ENCODE measurements at regions not wholly inside any gene's neighbourhood (a gene's known extent, or its start where the extent isn't known, plus 50 kb on each side); places are given as distances from the start of the nearest gene placed in this dataset.

- Histone ChIP-seq H3K9me3 (ENCODE audit: control insufficient read depth in 4 of 4, low read length in 3 of 4) (peaks cover 0 to 2% (median 0%) of the 10 kb centered on the region in 4 donors), H3K4me3 (ENCODE audit: low read depth in 1 of 3, low read length in 3 of 3) (no peak overlapping the region), H3K9ac (ENCODE audit: low read depth in 1 of 2, low read length in 2 of 2) (no peak overlapping the region), H3K36me3 (ENCODE audit: control insufficient read depth in 4 of 4, insufficient read depth in 3 of 4, low read depth in 1 of 4, low read length in 3 of 4) (no peaks in the 10 kb centered on the region), H3K27ac (ENCODE audit: low read depth in 1 of 2, low read length in 2 of 2) (no peak overlapping the region), H3K4me1 (ENCODE audit: control insufficient read depth in 4 of 4, insufficient read depth in 4 of 4, low read length in 3 of 4) (no peaks in the 10 kb centered on the region), H3K27me3 (ENCODE audit: control insufficient read depth in 4 of 4, insufficient read depth in 4 of 4, low read length in 3 of 4) (peaks cover 0 to 23% (median 5%) of the 10 kb centered on the region in 4 donors)
- TF ChIP-seq NR2F2 (IDR thresholded peaks at IDR 0.05): no peak
- no peak for TF ChIP-seq GABPA (IDR thresholded peaks at IDR 0.05 in 1 of 2, conservative IDR thresholded peaks at IDR 0.05 in 1 of 2)
- TF ChIP-seq REST (IDR thresholded peaks at IDR 0.05): no peak
- TF ChIP-seq HNF4A (conservative IDR thresholded peaks at IDR 0.05): no peak
- no peak for TF ChIP-seq RAD21 (IDR thresholded peaks at IDR 0.05)
- no peak for TF ChIP-seq ZBTB33 (IDR thresholded peaks at IDR 0.05)
- no peak for TF ChIP-seq HNF4G (IDR thresholded peaks at IDR 0.05)
- TF ChIP-seq FOXA1 (IDR thresholded peaks at IDR 0.05): no peak
- TF ChIP-seq RXRA (IDR thresholded peaks at IDR 0.05): no peak
- TF ChIP-seq EGR1 (IDR thresholded peaks at IDR 0.05; ENCODE audit: low read depth in 2 of 2): no peak
- no peak for TF ChIP-seq CTCF (IDR thresholded peaks at IDR 0.05; ENCODE audit: low read depth, low read length, missing input control)
- DNase-seq (ENCODE audit: low spot score): no peak
- 87% methylated on average over 3 of the region's 3 CpGs for WGBS
Observed at GRCh38 chr17:72350073-72350472, 229.3 kb downstream of the SOX9 start.

GRCh38 chr17:72351365-72351764 is 230.5 kb downstream of the SOX9 start:
- Histone ChIP-seq H3K9me3 (ENCODE audit: control insufficient read depth in 4 of 4, low read length in 3 of 4) (peaks cover 0 to 4% (median 2%) of the 10 kb centered on the region in 4 donors), H3K36me3 (ENCODE audit: control insufficient read depth in 4 of 4, insufficient read depth in 3 of 4, low read depth in 1 of 4, low read length in 3 of 4) (no peaks in the 10 kb centered on the region), H3K4me1 (ENCODE audit: control insufficient read depth in 4 of 4, insufficient read depth in 4 of 4, low read length in 3 of 4) (no peaks in the 10 kb centered on the region), H3K27ac (ENCODE audit: low read depth in 1 of 2, low read length in 2 of 2) (no peak overlapping the region), H3K9ac (ENCODE audit: low read depth in 1 of 2, low read length in 2 of 2) (no peak overlapping the region), H3K27me3 (ENCODE audit: control insufficient read depth in 4 of 4, insufficient read depth in 4 of 4, low read length in 3 of 4) (peaks cover 0 to 18% (median 9%) of the 10 kb centered on the region in 4 donors), H3K4me3 (ENCODE audit: low read depth in 1 of 3, low read length in 3 of 3) (no peak overlapping the region)
- DNase-seq (ENCODE audit: low spot score): no peak
- 83% methylated on average over 6 of the region's 6 CpGs for WGBS
- TF ChIP-seq HNF4G (IDR thresholded peaks at IDR 0.05): no peak
- no peak for TF ChIP-seq HNF4A (conservative IDR thresholded peaks at IDR 0.05)
- TF ChIP-seq JUND (IDR thresholded peaks at IDR 0.05): no peak
- TF ChIP-seq ATF3 (IDR thresholded peaks at IDR 0.05): no peak
- no peak for TF ChIP-seq FOXA2 (IDR thresholded peaks at IDR 0.05)
- no peak for TF ChIP-seq ZBTB33 (IDR thresholded peaks at IDR 0.05)
- TF ChIP-seq GABPA (IDR thresholded peaks at IDR 0.05 in 1 of 2, conservative IDR thresholded peaks at IDR 0.05 in 1 of 2): no peak
- no peak for TF ChIP-seq REST (IDR thresholded peaks at IDR 0.05)
- no peak for TF ChIP-seq YY1 (IDR thresholded peaks at IDR 0.05)
- no peak for TF ChIP-seq SP1 (IDR thresholded peaks at IDR 0.05)
- no peak for TF ChIP-seq RAD21 (IDR thresholded peaks at IDR 0.05)
- TF ChIP-seq EGR1 (IDR thresholded peaks at IDR 0.05; ENCODE audit: low read depth in 2 of 2): no peak
- TF ChIP-seq NR2F2 (IDR thresholded peaks at IDR 0.05): no peak
- no peak for TF ChIP-seq RXRA (IDR thresholded peaks at IDR 0.05)
- no peak for TF ChIP-seq FOXA1 (IDR thresholded peaks at IDR 0.05)
- TF ChIP-seq TAF1 (conservative IDR thresholded peaks at IDR 0.05): no peak

All from liver (tissue), 8 donors.